PFSK-1 (cell line): ENCODE measurements at regions not wholly inside any gene's neighbourhood (a gene's known extent, or its start where the extent isn't known, plus 50 kb on each side); places are given as distances from the start of the nearest gene placed in this dataset.

Source experiments
- FOXP2 ChIP-seq: optimal IDR thresholded peaks from 2 replicates; pipeline ENCODE3; 2011; ENCODE audit warnings: borderline replicate concordance, control low read depth, inconsistent platforms; ENCODE audit not compliant: insufficient read depth; ENCODE audit errors: extremely low read length, extremely low read depth
- POLR2AphosphoS5 ChIP-seq: IDR thresholded peaks from 2 replicates; pipeline ENCODE4 v1.6.1; 2012; ENCODE audit warnings: low read depth, mild to moderate bottlenecking, control low read depth, low read length, moderate library complexity
- TAF1 ChIP-seq: IDR thresholded peaks from 2 replicates; pipeline ENCODE4 v1.6.1; 2012; ENCODE audit warnings: low read length, control low read depth, borderline replicate concordance; ENCODE audit not compliant: insufficient read depth
- TF ChIP-seq, protein P1 (sequence below), 2 experiments: IDR thresholded peaks; 2 replicates each; pipeline versions ENCODE4 v1.6.1 to v1.8.0; 2011 to 2012; ENCODE audit warnings: low read depth in 2 of 2, low read length in 2 of 2, control low read depth in 1 of 2, inconsistent platforms in 1 of 2, mild to moderate bottlenecking in 1 of 2, moderate library complexity in 1 of 2; ENCODE audit not compliant: insufficient read depth in 1 of 2

DNA sequence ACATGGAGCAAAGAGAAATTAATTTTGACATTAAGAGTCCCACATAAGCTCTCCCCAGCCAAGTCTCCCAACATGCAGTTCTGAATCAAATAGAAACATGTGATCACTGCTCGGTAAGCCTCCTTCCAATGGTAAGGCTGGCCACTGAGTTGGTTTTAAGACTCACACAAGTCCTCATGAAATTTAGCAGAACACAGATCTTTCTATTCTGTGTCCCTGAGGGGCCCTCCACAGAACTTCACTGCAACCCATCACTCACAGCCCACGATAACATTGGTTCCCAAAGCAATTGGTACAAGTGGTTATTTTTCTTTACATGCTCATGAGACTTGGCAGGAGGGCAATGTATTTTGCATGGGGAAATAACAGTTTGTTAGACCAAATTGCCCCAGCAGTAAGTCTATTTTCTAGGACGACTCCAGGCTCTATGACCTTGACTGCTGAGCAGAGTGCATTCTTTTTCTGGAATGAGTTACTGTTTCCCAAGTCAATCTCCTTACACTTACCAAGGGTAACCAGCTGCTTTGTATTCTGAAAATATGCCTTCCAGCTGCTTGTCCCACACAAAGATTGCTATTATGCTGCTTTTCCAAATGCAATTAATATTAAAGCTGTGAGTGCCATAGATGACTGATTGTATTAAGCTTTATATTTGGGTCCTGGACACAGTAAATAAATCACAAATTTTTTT, 142.3 kb upstream of the TANK start:
- TF ChIP-seq POLR2AphosphoS5: no peak
- no peak for TF ChIP-seq FOXP2
- TF ChIP-seq, protein P1, sequence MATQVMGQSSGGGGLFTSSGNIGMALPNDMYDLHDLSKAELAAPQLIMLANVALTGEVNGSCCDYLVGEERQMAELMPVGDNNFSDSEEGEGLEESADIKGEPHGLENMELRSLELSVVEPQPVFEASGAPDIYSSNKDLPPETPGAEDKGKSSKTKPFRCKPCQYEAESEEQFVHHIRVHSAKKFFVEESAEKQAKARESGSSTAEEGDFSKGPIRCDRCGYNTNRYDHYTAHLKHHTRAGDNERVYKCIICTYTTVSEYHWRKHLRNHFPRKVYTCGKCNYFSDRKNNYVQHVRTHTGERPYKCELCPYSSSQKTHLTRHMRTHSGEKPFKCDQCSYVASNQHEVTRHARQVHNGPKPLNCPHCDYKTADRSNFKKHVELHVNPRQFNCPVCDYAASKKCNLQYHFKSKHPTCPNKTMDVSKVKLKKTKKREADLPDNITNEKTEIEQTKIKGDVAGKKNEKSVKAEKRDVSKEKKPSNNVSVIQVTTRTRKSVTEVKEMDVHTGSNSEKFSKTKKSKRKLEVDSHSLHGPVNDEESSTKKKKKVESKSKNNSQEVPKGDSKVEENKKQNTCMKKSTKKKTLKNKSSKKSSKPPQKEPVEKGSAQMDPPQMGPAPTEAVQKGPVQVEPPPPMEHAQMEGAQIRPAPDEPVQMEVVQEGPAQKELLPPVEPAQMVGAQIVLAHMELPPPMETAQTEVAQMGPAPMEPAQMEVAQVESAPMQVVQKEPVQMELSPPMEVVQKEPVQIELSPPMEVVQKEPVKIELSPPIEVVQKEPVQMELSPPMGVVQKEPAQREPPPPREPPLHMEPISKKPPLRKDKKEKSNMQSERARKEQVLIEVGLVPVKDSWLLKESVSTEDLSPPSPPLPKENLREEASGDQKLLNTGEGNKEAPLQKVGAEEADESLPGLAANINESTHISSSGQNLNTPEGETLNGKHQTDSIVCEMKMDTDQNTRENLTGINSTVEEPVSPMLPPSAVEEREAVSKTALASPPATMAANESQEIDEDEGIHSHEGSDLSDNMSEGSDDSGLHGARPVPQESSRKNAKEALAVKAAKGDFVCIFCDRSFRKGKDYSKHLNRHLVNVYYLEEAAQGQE (IDR thresholded peaks at IDR 0.05; ENCODE audit: insufficient read depth in 1 of 2, low read depth in 2 of 2, low read length in 2 of 2): no peak
- TF ChIP-seq TAF1: no peak
